ENCODE measurements at regions not wholly inside any gene's neighbourhood (a gene's known extent, or its start where the extent isn't known, plus 50 kb on each side); places are given as distances from the start of the nearest gene placed in this dataset.
"Not testable (repeated sequence)": the region's sequence is repeated elsewhere in the genome, so short reads cannot be mapped to it uniquely, and the experiment has no call there.

GRCh38 chr11:16526947-16527346, 170.6 kb upstream of the SOX6 start:
- DNase-seq, result no peak

- DNase-seq, result not testable (repeated sequence)
These were observed 164.4 kb upstream of the SOX6 start for GRCh38 chr11:16520713-16521112.

- no peak for DNase-seq
These were observed 156.5 kb upstream of the SOX6 start for GRCh38 chr11:16512899-16513241.

- DNase-seq, result peak; percentile 9
These were observed 156.0 kb upstream of the SOX6 start for GRCh38 chr11:16512198-16512898.

- DNase-seq, result peak; percentile 84
These were observed 155.1 kb upstream of the SOX6 start for GRCh38 chr11:16511116-16512114.

DNA sequence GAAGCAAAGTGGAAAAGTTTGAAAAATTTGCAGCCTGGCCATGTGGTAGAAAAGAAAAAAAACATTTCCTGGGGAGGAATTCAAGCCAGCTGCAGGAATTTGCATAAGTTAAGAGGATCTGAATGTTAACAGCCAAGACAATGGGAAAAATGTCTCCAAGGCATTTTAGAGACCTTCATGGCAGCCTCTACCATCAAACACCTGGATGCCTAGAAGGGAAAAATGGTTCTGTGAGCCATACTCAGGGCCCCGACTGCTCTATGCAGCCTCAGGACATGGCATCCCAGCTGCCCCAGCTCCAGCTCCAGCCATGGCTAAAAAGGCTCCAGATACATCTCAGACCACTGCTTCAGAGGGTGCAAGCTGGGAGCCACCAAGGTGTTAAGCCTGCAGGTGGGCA, 149.1 kb upstream of the SOX6 start:
- no peak for DNase-seq

GRCh38 chr11:16503891-16504290, 147.5 kb upstream of the SOX6 start:
- not testable (repeated sequence) for DNase-seq

GRCh38 chr11:16494918-16495691, 138.8 kb upstream of the SOX6 start:
- no peak for DNase-seq

GRCh38 chr11:16484434-16484833, 128.1 kb upstream of the SOX6 start:
- DNase-seq, result no peak

- no peak for DNase-seq
These were observed 118.3 kb upstream of the SOX6 start for GRCh38 chr11:16474659-16475058.

- DNase-seq, result peak; percentile 6
These were observed 113.6 kb upstream of the SOX6 start for GRCh38 chr11:16469968-16470367.

GRCh38 chr11:16468735-16469453, 112.5 kb upstream of the SOX6 start:
- peak; percentile 3 for DNase-seq

- DNase-seq, result no peak
These were observed 104.2 kb upstream of the SOX6 start for GRCh38 chr11:16460508-16460907.

DNA sequence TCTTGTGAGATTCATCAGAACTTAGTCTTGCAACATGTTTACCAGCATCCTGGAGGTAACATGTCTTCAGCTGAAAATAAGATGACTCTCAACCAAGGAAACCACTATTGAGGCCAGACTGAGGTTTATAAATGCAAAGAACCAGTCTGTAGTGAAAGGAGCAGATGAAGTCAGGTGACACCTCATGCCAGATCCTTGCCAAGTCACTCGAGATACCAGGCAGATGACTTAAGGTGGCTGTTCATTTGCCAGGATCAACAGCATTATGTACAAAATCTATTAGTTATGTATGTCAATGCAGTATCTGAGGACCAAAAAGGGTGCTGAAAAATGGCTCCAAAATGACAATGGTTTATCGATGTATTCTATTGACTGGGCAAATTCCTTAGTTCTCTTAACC, 100.0 kb upstream of the SOX6 start:
- DNase-seq, result peak; percentile 8

DNA sequence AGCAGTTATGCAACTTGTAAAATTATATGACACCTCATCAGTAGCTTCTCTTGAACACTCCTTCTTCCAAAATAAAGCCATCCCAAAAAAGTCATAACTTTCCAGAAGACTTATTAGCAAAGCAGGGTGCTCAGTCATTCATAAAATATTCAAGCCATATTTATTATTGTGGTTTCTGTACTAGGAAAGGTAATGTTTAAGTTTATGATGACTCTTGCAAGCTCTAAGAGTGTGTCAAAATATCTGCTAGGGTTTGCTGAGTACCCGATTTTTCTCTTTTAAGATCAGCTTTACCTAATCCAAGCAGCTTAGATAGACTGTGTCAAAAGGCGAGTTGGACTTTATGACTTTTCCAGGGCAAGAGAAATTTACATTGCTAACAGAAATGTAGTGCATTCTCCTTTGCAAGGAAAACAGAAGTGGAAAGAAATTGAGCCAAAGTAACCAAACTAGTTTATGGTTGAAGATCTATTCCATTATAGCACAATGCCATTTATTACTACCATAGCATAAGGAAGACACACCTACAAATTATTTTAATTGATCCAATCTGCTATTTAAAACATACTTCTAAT, 98.0 kb upstream of the SOX6 start:
- peak; percentile 48 for DNase-seq

GRCh38 chr11:16448123-16448717, 91.9 kb upstream of the SOX6 start:
- DNase-seq, result peak; percentile 9

GRCh38 chr11:16441461-16441860, 85.1 kb upstream of the SOX6 start:
- peak; percentile 8 for DNase-seq

- DNase-seq, result no peak
These were observed 83.8 kb upstream of the SOX6 start for GRCh38 chr11:16440136-16440535.

DNA sequence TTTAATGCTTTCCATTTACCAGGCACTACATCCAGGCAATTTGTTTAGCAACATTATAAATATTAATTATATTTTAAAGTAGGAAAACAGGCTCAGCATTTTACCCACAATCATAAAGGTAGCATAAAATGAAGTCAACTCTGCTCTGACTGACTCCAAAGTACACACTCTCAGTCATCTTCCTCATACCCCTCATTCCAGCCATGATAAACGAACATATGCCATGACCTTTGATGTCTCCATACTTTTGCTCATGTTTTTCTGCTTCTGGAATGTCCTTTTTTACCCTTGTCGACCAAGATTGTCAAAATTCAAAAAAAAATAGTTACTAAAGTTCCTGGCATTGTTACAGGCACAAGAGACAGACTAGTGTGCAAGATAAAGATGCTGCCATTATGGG, 77.7 kb upstream of the SOX6 start:
- DNase-seq, result peak; percentile 17

- DNase-seq, result no peak
These were observed 74.3 kb upstream of the SOX6 start for GRCh38 chr11:16430674-16431073.

DNA sequence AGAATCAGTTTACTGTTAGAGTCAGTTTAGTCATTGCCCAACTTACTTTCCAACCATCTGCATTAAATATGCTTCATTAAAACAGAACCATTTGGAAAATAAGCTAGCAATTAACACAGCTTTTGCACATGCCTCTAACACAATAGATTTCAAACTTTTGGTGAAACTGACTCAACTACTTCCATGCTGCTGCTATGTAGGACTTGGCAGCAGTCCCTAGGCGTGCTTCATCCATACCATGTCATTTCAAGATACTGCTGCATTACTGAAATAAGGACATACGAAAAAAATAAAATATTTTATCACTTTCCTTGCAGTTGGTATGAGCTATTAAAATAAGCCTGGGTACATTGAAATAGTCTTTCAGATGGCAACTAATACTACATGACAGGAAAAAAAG, 65.5 kb upstream of the SOX6 start:
- DNase-seq, result peak; percentile 51
